Testis (tissue), 2 donors: ENCODE measurements at regions not wholly inside any gene's neighbourhood (a gene's known extent, or its start where the extent isn't known, plus 50 kb on each side); places are given as distances from the start of the nearest gene placed in this dataset.

Source experiments
- CTCF ChIP-seq, 3 experiments: fragments of 450-650 bp in 2 of 3; fragments of 200-600 bp in 1 of 3; sonication (generic) in 1 of 3; IDR thresholded peaks; one replicate each; pipeline ENCODE4 v1.5.1; 2016 to 2019; ENCODE audit warnings: antibody characterized with exemption in 3 of 3, mild to moderate bottlenecking in 2 of 3, moderate library complexity in 1 of 3
- POLR2A ChIP-seq: fragments of 450-650 bp; IDR thresholded peaks from one replicate; pipeline ENCODE4 v1.6.1; 2017; ENCODE audit warnings: antibody characterized with exemption, mild to moderate bottlenecking, moderate library complexity

- TF ChIP-seq CTCF (IDR thresholded peaks at IDR 0.05) (no peak), POLR2A (no peak)
Observed at GRCh38 chr11:123373754-123374621, 56.1 kb upstream of the GRAMD1B start.
